Heart right ventricle (tissue), 16 donors: ENCODE measurements at regions not wholly inside any gene's neighbourhood (a gene's known extent, or its start where the extent isn't known, plus 50 kb on each side); places are given as distances from the start of the nearest gene placed in this dataset.

Experiments used
- ATAC-seq, 8 donors: fragments of 200-7000 bp; cut with Tn5 transposase; one replicate each; pipeline ENCODE4 v1.9.1; 2020; ENCODE audit warnings: mild to moderate bottlenecking in 8 of 8, moderate library complexity in 8 of 8, moderate number of reproducible peaks in 1 of 8
- DNase-seq, 2 donors: peaks; one replicate each; pipeline ENCODE4 v3.0.0-alpha.2; 2020
- H3K27ac ChIP-seq, 10 donors: fragments of 200-600 bp; sonication (generic) in 2 of 10; one replicate each; pipeline versions ENCODE4 v1.5.0 to v1.8.0; 2020 to 2022; ENCODE audit warnings: mild to moderate bottlenecking in 3 of 10
- H3K27me3 ChIP-seq, 7 donors: fragments of 200-600 bp; one replicate each; pipeline ENCODE4 v1.8.0; 2021 to 2022; ENCODE audit warnings: mild to moderate bottlenecking in 2 of 7
- H3K36me3 ChIP-seq, 9 donors: fragments of 200-600 bp; sonication (generic) in 1 of 9; one replicate each; pipeline versions ENCODE4 v1.5.0 to v1.8.0; 2020 to 2022; ENCODE audit warnings: mild to moderate bottlenecking in 2 of 9
- H3K4me1 ChIP-seq, 9 donors: fragments of 200-600 bp; sonication (generic) in 1 of 9; one replicate each; pipeline versions ENCODE4 v1.5.0 to v1.8.0; 2020 to 2022; ENCODE audit warnings: mild to moderate bottlenecking in 4 of 9
- H3K4me3 ChIP-seq, 10 donors: fragments of 200-600 bp; sonication (generic) in 2 of 10; one replicate each; pipeline versions ENCODE4 v1.5.0 to v1.8.0; 2020 to 2022; ENCODE audit warnings: mild to moderate bottlenecking in 7 of 10, moderate library complexity in 2 of 10
- H3K9me3 ChIP-seq, 11 donors: fragments of 200-600 bp in 10 of 11; sonication (generic) in 2 of 11; one replicate each; pipeline versions ENCODE4 v1.5.0 to v1.8.0; 2013 to 2022; ENCODE audit warnings: mild to moderate bottlenecking in 2 of 11, control low read depth in 1 of 11, moderate library complexity in 1 of 11
- WGBS, 2 donors: extraction: QIAGEN DNeasy Blood & Tissue Kit; methylation state at CpG; one replicate each; pipeline ENCODE4 v1.1.7; 2013; ENCODE audit warnings: inconsistent platforms in 1 of 2; 5-methylcytosine and 5-hydroxymethylcytosine counted together
- intact Hi-C, 10 donors: fragments of 100-400 bp; cut with DNase I; formaldehyde crosslinking; loops; one replicate each; pipeline versions ENCODE4 v1.11.1 to v1.14.2; 2022
- TF ChIP-seq, protein P1 (sequence below), 9 donors: fragments of 200-600 bp; sonication (generic) in 2 of 9; IDR thresholded peaks; one replicate each; pipeline versions ENCODE4 v1.5.0 to v1.8.0; 2021 to 2022; ENCODE audit warnings: antibody characterized with exemption in 9 of 9, mild to moderate bottlenecking in 5 of 9, moderate library complexity in 1 of 9
- donor health status: Arrhythmogenic right ventricular cardiomyopathy.
- donor health status: ischemic (EF 13 %, LVEDD 7.1; RV severe dilation, severe dysfunction).
- donor health status: healthy with polysubstance abuse.
- donor health status: DM: no; HTN: yes; CAD: no.
- donor health status: DM: no; HTN: no; CAD: no.
- donor health status: ischemic (EF 25% LVEDD 6.9; RV normal size, moderate dysfunction).
- donor health status: ischemic (EF 25% LVEDD 5.7; RV mildly dilated, moderate dysfunction).
- donor health status: healthy.
- donor health status: DM: yes; HTN: yes; CAD: no.
- donor health status: Ischemic cardiomyopathy.
- donor health status: ischemic (EF 35%, LVEDD 5.7; RV mildly dilated, moderate dysfunction).
- donor health status: nonischemic (EF 11% LVEDD 7.7; RV severe dilation, severe dysfunction).
- donor health status: DM: yes; HTN: yes; CAD: no.
- donor health status: PGD.
- donor health status: ischemic (EF 29% LVEDD 5.4; RV normal size, mild dysfunction).
- donor health status: nonischemic (EF 23%, LVEDD 6.1; RV moderate dilation, normal function).

- Histone ChIP-seq H3K36me3 (no peaks in the 10 kb centered on the region), H3K4me1 (no peaks in the 10 kb centered on the region), H3K9me3 (peaks cover 0 to 10% (median 0%) of the 10 kb centered on the region in 11 donors), H3K27me3 (no peaks in the 10 kb centered on the region), H3K4me3 (no peak overlapping the region), H3K27ac (no peak overlapping the region)
- intact Hi-C loops, result no loop called here
- 57 to 72% methylated on average over 2 of the region's 2 CpGs for WGBS, 2 donors
- ATAC-seq (no peak), DNase-seq (no peak)
- TF ChIP-seq, protein P1, sequence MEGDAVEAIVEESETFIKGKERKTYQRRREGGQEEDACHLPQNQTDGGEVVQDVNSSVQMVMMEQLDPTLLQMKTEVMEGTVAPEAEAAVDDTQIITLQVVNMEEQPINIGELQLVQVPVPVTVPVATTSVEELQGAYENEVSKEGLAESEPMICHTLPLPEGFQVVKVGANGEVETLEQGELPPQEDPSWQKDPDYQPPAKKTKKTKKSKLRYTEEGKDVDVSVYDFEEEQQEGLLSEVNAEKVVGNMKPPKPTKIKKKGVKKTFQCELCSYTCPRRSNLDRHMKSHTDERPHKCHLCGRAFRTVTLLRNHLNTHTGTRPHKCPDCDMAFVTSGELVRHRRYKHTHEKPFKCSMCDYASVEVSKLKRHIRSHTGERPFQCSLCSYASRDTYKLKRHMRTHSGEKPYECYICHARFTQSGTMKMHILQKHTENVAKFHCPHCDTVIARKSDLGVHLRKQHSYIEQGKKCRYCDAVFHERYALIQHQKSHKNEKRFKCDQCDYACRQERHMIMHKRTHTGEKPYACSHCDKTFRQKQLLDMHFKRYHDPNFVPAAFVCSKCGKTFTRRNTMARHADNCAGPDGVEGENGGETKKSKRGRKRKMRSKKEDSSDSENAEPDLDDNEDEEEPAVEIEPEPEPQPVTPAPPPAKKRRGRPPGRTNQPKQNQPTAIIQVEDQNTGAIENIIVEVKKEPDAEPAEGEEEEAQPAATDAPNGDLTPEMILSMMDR (IDR thresholded peaks at IDR 0.05), result no peak
Measured at GRCh38 chr3:19644405-19644804, 289.6 kb downstream of the EFHB start.

DNA sequence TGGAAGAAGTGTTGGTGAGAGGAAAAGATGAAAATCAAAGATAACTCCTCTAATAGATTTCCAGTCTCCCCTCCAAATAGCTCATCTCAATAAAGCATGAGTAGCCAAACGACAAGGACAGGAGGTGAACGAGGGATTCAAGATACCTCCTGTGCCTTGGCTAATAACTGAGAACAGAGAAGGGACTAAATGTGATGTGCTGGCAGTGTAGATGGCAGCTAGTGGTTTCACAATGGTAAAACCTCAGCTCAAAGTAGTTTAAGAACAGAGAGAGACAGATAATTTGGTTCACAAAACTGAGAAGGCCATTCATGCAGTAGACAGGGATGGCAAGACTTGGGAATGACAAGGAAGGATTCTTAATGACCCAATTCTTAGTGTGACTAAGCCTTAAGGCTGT, 292.6 kb downstream of the EFHB start:
- TF ChIP-seq, protein P1 (IDR thresholded peaks at IDR 0.05), result no peak
- 55 to 56% methylated on average over 2 of the region's 2 CpGs for WGBS, 2 donors
- Histone ChIP-seq H3K27me3 (no peaks in the 10 kb centered on the region), H3K4me1 (no peaks in the 10 kb centered on the region), H3K4me3 (no peak overlapping the region), H3K27ac (no peak overlapping the region), H3K9me3 (peaks cover 0 to 23% (median 0%) of the 10 kb centered on the region in 11 donors), H3K36me3 (no peaks in the 10 kb centered on the region)
- no peak for ATAC-seq
- intact Hi-C loops, result no loop called here
- no peak for DNase-seq

DNA sequence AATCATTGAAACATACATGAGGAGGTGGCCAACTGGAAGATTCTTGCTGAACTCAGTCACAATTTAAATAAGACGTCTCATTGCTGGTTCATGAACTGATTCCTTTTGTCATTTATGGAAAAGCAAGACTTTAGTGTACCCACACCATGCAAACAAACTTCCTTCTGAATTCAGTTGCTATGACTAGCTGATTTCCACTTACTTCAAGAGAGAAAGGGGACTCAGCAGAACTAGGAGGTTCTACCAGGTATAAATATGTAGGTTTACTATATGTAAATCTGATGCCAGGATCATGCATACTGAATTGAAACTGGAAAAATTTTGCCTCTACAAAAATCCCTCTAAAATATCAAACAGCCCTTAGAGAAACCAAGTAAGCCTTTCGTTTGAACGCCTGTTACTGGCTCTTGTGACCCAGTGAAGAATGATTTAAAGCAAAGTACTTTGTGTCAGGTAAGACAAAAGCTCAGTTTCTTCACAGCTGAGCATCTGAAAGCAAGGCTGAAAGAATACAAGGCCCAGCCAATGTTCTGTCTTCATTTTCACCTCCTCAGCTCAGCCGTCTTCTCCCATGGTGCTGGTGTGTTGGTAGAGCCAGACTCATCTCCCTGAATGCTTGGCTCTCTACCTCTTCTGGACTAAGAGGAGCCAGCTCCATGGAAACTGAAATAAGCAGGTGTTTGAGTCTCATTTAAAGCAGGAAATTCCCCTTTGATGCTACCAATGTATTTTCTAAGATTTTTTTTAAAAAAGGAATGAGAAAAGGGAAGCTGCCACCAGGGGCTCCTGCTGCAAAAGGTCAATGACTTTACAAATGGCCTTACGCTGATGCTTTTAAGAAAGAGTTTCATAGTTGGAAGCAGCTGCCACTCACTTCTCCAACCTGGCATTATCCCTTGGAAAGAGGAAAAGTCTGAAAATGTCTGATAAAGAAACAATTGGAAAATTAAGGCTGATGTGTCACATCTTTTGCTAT, 301.6 kb downstream of the EFHB start:
- ATAC-seq (no peak), DNase-seq (no peak)
- Histone ChIP-seq H3K9me3 (peaks cover 0 to 4% (median 0%) of the 10 kb centered on the region in 11 donors), H3K27me3 (no peaks in the 10 kb centered on the region), H3K4me1 (no peaks in the 10 kb centered on the region), H3K27ac (no peak overlapping the region), H3K4me3 (no peak overlapping the region), H3K36me3 (no peaks in the 10 kb centered on the region)
- TF ChIP-seq, protein P1 (IDR thresholded peaks at IDR 0.05), result no peak
- intact Hi-C loops, result no loop called here
- 81% methylated on average over 5 of the region's 5 CpGs for WGBS, 2 donors

GRCh38 chr3:19598870-19599269, 335.1 kb downstream of the EFHB start:
- TF ChIP-seq, protein P1 (IDR thresholded peaks at IDR 0.05), result no peak
- intact Hi-C loops, result no loop called here
- DNase-seq, result no peak
- ATAC-seq, result no peak
- 53 to 55% methylated on average over 2 of the region's 2 CpGs for WGBS, 2 donors
- H3K9me3 ChIP-seq, result peaks cover 0 to 24% (median 0%) of the 10 kb centered on the region in 11 donors
- H3K27ac ChIP-seq, result no peak overlapping the region
- no peaks in the 10 kb centered on the region for H3K4me1 ChIP-seq
- H3K4me3 ChIP-seq, result no peak overlapping the region
- H3K36me3 ChIP-seq, result no peaks in the 10 kb centered on the region
- H3K27me3 ChIP-seq, result no peaks in the 10 kb centered on the region
